HG03460 (cell line): ENCODE measurements at regions not wholly inside any gene's neighbourhood (a gene's known extent, or its start where the extent isn't known, plus 50 kb on each side); places are given as distances from the start of the nearest gene placed in this dataset.
"Not testable (repeated sequence)": the region's sequence is repeated elsewhere in the genome, so short reads cannot be mapped to it uniquely, and the experiment has no call there.

Source experiments
- ATAC-seq: cut with Tn5 transposase; IDR thresholded peaks from one replicate; pipeline ENCODE4 v1.9.1; 2021; ENCODE audit not compliant: unreplicated experiment

GRCh38 chr18:10162340-10162739 is 248.5 kb downstream of the VAPA start:
- no peak for ATAC-seq

- ATAC-seq = no peak
Observed at GRCh38 chr18:10164271-10165071, 250.7 kb downstream of the VAPA start.

GRCh38 chr18:10166164-10166807 is 252.5 kb downstream of the VAPA start:
- no peak for ATAC-seq

- ATAC-seq = no peak
Observed at GRCh38 chr18:10167759-10168158, 253.9 kb downstream of the VAPA start.

- no peak for ATAC-seq
Observed at GRCh38 chr18:10168477-10168876, 254.7 kb downstream of the VAPA start.

GRCh38 chr18:10169064-10169562 is 255.3 kb downstream of the VAPA start:
- ATAC-seq = no peak

GRCh38 chr18:10169814-10170213 is 256.0 kb downstream of the VAPA start:
- no peak for ATAC-seq

GRCh38 chr18:10170375-10170774 is 256.6 kb downstream of the VAPA start:
- no peak for ATAC-seq

- ATAC-seq = not testable (repeated sequence)
Observed at GRCh38 chr18:10175333-10175732, 261.5 kb downstream of the VAPA start.

GRCh38 chr18:10179326-10179725 is 265.5 kb downstream of the VAPA start:
- ATAC-seq = not testable (repeated sequence)

- no peak for ATAC-seq
Observed at GRCh38 chr18:10182009-10182624, 268.3 kb downstream of the VAPA start.

- ATAC-seq = no peak
Observed at GRCh38 chr18:10184776-10185175, 269.7 kb upstream of the APCDD1 start.

GRCh38 chr18:10188971-10189810 is 265.2 kb upstream of the APCDD1 start:
- ATAC-seq = no peak

- no peak for ATAC-seq
Observed at GRCh38 chr18:10190564-10190963, 263.9 kb upstream of the APCDD1 start.

- no peak for ATAC-seq
Observed at GRCh38 chr18:10193444-10193843, 261.0 kb upstream of the APCDD1 start.

GRCh38 chr18:10194592-10194991 is 259.8 kb upstream of the APCDD1 start:
- ATAC-seq = no peak

GRCh38 chr18:10195529-10195928 is 258.9 kb upstream of the APCDD1 start:
- no peak for ATAC-seq

GRCh38 chr18:10197097-10197496 is 257.3 kb upstream of the APCDD1 start:
- no peak for ATAC-seq

GRCh38 chr18:10201226-10201625 is 253.2 kb upstream of the APCDD1 start:
- ATAC-seq = no peak

GRCh38 chr18:10201659-10202058 is 252.8 kb upstream of the APCDD1 start:
- ATAC-seq = no peak

GRCh38 chr18:10202845-10203321 is 251.6 kb upstream of the APCDD1 start:
- no peak for ATAC-seq
